ENCODE measurements at regions not wholly inside any gene's neighbourhood (a gene's known extent, or its start where the extent isn't known, plus 50 kb on each side); places are given as distances from the start of the nearest gene placed in this dataset.

DNA sequence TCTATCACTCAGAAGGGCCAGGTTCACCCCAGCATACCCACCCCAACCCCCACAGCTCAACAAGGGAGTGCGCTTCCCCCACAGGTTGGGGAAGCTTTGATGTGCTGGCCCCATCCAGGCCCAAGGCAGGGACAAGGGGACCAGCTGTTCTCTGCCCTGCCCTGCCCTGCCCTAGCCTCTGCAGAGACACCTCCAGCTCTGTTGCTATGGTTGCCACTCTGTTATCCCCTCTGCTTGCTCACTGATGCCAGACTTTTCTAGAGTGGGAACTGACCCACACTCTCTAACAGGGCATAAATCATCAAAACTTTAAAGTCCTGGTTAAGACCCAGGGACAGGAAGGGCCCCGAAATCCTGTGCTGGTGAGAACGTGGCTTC, 50.4 kb upstream of the ENPP7 start:
- in situ Hi-C loops (cut with HindIII; ENCODE audit: low pct_unique_long_range_greater_than_20kb, low sequenced_read_pairs): no loop called here
- no peak for DNase-seq (ENCODE audit: low read depth, low spot score)

DNA sequence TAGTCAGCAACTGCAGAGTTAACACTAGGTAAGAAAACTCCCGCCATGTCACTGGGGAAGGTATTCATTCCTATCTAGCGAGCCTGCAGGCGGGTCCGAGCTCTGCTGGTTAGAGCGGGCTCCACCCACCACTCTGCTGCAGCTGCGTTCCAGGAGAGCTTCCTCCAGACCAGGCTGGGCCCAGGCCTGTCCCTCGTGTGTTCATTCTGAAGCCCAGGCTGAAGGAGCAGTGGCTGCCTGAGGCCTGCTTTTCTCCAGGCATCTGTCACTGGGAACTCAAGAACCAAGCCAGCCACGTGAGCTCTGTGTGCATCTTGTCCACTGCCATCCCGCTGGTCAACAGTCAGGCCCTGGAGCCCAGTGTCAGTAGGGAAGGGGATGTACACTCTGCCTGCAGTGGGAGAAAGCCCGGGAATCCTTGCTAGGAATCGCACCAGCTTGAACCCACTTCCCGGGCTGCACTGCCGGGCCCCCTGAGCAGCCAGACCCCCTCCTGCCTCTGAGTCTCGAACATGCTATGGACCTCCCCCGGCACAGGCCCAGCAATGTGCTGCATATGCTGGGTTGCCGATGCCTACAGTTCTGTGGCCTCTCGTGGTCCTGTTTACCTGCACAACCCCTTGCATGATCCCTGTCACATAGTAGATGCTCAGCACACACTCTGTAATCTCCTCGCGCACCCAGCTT, 51.0 kb upstream of the ENPP7 start:
- no peak for DNase-seq (ENCODE audit: low read depth, low spot score)
- in situ Hi-C loops (cut with HindIII; ENCODE audit: low pct_unique_long_range_greater_than_20kb, low sequenced_read_pairs): no loop called here

DNA sequence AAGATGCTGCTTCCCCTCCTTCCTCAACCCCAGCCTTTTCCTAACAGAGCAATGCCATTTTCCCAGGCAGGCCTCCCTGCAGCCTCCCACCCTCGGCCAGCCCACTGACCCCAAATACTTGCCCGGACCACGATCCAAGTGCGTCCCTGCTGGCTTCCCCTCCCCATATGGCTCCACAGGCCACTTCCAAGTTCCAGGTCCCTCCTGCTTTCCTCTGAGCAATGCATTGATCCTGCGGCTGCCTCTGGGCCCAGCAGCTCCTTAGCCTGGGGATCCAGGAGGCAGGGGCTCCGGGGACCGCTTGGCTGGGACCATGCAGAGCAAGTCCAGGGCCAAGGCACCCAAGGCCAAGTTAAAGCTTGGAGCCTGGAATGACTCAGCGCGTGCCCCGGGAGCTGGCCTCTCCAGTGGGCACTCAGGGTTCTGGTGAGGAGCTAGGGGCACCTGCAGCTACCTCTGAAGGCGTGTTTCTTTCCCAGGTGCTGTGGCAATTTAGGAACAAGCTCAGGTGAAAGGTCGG, 51.9 kb upstream of the ENPP7 start:
- in situ Hi-C loops (cut with HindIII; ENCODE audit: low pct_unique_long_range_greater_than_20kb, low sequenced_read_pairs): no loop called here
- DNase-seq (ENCODE audit: low read depth, low spot score): no peak

DNA sequence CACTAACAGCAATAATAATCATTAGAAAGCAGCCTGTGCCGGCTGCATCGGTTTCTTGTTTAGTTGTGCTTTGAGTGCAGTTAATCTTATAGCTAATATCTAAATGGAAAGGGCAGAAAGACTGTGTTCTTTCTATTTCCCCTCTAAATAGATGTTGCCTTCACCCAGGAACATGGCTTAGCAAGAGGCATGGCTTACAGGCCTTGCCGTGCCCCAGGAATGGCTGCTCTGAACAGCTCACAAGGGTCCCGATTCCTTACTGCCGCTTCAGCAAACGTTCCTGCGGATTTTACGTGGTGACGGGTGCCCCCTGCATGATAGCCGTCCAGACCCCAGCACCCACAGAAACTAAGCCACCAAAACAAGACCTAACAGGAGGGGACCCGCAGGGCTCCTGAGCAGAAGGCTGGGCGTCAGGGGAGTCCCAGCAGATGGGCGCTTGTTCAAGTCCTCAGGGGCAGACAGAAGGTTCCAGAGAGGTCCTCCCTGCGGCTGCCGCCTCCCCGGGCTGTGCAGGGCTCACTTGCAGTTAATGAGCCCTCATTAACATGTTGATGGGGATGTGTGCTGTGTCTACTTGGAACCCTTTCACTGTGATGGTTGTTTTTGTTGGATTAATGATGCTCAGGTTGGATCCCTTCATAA, 52.5 kb upstream of the ENPP7 start:
- in situ Hi-C loops (cut with HindIII; ENCODE audit: low pct_unique_long_range_greater_than_20kb, low sequenced_read_pairs): no loop called here
- no peak for DNase-seq (ENCODE audit: low read depth, low spot score)

DNA sequence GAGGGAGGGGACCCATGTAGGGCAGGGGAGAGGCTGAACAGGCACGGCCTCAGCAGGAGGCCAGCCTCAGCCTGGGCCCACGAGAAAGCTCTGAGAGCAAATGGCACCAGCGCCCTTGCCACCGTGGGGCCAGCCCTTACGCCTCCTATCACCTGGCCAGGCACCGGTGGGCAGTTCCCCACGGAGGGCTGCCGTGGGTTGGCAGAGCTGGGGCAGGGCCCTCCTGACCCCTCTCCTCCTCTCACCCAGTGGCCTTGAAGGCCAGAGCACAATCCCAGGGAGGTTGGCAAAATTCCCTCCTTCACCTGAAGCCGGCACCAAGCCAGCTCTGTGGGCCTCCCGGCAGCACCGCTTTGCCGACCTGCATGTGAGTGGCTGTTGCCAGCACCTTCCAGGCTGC, 53.1 kb upstream of the ENPP7 start:
- in situ Hi-C loops (cut with HindIII; ENCODE audit: low pct_unique_long_range_greater_than_20kb, low sequenced_read_pairs): no loop called here
- DNase-seq (ENCODE audit: low read depth, low spot score): no peak

DNA sequence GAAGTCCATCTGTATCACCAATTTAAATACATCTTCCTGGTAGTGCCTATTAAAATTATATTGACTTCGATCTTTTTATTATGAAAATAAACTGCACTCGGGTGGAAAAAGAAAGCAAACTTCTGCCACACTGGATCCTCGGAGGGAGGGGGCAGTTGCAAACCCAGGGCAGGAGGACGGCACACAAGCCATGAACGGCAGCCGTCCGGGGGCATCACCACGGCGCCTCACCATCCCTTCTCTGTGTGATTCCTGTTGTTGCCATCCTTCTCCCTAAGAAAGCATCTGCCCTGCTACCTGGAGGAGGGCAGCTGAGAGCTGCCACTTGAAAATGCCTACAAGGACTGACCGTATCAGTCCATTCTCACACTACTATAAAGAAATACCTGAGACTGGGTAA, 53.9 kb upstream of the ENPP7 start:
- no peak for DNase-seq (ENCODE audit: low read depth, low spot score)
- in situ Hi-C loops (cut with HindIII; ENCODE audit: low pct_unique_long_range_greater_than_20kb, low sequenced_read_pairs): no loop called here

DNA sequence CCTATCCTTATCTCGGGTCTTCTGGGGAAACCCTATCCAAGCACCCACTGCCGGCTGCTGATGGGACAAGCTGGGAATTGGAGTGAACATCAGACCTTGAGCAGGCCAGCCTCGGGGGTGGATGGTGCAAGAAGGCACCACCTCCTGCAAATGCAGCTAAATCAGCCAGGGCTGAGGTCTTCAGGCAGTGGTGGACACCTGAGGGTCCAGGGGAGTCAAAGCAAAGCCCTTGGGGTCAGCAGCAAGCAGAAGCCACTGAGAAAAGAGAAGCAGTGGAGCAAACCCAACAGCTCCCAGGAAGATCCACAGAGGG, 55.4 kb upstream of the ENPP7 start:
- in situ Hi-C loops (cut with HindIII; ENCODE audit: low pct_unique_long_range_greater_than_20kb, low sequenced_read_pairs): no loop called here
- no peak for DNase-seq (ENCODE audit: low read depth, low spot score)

DNA sequence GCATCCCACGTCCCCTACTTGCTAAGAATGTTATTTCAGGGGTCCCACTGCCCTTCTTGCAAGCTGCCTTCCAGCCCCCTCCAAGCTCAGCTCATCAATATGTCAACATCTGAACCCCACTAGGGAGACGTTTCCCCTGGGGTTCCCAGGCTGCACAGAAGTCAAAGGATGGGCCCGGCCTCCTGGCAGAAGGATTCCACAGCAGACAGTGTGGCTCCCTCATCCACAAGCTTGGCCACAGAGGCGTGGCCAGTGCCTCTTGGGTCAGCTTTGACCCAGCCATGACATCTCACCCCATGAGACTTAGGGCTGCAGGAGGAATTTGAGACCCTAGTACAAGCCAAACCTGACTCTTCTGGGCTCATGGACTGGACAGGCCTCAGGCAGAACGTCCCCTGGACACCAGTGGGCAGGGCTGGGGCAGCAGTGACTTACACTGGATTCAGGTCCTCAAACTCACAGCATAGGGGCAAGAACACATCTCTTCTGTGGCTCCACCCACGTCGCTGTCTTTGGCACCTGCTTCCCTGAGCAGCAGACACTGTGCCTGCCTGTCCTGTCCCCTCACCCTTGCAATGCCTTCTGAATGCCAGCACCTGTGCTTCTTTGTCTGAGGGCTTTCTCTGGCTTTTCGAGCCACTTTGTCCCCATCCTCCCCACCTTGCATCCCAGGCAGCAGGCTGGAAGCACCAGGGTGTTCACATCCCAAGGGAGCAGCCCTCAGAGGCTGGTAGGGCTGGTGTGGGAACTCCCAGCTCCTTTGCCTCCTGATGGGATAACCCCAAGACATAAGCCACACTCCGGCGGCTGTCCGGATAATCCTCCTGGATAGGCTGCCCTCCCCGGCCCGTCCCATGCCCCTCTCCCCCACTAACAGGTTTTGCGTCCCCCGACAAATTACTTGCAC, 56.0 kb upstream of the ENPP7 start:
- in situ Hi-C loops (cut with HindIII; ENCODE audit: low pct_unique_long_range_greater_than_20kb, low sequenced_read_pairs): loop anchor here (25.0 kb wide), 2 partner anchors 112 to 487 kb away; no protein-coding TSS in a partner anchor
- DNase-seq (ENCODE audit: low read depth, low spot score): no peak

DNA sequence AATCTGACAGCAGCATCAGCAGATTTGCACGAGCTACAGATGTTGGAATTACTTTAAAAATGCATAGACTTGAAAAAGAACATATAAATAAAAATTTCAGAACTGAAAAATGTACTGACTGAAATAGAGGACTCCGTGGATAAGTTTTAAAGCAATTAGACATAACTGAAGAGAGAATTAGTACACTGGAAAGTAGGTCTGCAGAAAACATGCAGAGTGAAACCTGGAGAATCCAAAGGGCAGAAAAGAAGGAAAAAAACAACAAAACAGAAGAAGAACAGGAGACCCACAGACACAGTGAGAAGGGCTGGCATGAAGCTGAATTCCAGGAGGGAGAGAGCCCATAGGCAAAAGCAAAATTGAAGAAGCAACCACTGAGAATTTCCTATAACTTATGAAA, 57.2 kb upstream of the ENPP7 start:
- in situ Hi-C loops (cut with HindIII; ENCODE audit: low pct_unique_long_range_greater_than_20kb, low sequenced_read_pairs): loop anchor here (25.0 kb wide), 2 partner anchors 111 to 486 kb away; no protein-coding TSS in a partner anchor
- DNase-seq (ENCODE audit: low read depth, low spot score): no peak

DNA sequence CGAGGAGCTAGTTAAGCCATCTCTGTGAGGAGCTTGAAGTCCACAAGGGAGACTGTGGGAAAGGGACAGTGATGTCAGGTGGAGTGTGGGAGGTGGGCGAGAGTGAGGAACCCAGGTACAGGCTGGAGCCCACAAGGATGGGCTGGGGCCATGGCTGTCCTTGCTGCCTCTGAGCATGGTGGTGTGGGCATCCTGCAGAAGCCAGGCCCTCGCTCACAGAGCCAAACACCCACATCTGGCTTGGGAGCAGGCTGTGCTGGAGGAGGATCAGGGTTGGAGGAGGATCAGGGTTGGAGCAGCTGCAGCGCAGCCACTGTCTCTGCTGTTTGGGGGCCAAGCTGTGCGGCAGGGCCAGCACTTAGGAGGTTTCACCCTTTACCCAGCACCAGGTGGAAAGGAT, 58.2 kb upstream of the ENPP7 start:
- in situ Hi-C loops (cut with HindIII; ENCODE audit: low pct_unique_long_range_greater_than_20kb, low sequenced_read_pairs): loop anchor here (25.0 kb wide), 2 partner anchors 110 to 485 kb away; no protein-coding TSS in a partner anchor
- DNase-seq (ENCODE audit: low read depth, low spot score): no peak

DNA sequence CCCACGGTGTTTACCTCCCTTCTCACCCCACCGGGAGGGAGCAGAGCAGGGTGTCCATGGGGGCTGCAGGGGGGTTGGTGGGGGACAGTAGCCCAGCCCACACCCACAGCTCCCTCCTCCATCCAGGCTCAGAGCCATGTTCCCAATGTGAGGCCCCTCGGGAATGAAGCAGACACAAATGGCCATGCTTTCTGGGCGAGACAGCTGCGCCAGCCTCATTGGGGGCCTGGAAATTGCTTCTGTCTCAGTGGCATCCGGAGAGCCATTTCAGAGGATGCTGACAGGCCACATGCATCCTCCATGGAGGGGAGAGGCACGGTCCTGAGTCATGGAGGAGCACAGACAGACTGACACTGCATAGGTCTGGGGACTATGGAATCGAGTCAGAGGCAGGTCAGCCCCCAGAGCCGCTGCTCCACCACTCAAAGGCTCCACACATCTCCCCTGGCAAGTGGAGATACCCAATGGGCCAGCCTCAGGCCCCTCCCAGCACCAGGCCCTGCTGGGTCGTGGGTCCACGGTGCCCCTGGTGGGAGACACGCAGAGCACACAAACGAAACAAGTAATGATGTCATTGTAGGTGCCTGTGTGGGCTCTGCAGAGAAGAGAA, 59.6 kb upstream of the ENPP7 start:
- DNase-seq (ENCODE audit: low read depth, low spot score): no peak
- in situ Hi-C loops (cut with HindIII; ENCODE audit: low pct_unique_long_range_greater_than_20kb, low sequenced_read_pairs): loop anchor here (25.0 kb wide), 2 partner anchors 109 to 484 kb away; no protein-coding TSS in a partner anchor

DNA sequence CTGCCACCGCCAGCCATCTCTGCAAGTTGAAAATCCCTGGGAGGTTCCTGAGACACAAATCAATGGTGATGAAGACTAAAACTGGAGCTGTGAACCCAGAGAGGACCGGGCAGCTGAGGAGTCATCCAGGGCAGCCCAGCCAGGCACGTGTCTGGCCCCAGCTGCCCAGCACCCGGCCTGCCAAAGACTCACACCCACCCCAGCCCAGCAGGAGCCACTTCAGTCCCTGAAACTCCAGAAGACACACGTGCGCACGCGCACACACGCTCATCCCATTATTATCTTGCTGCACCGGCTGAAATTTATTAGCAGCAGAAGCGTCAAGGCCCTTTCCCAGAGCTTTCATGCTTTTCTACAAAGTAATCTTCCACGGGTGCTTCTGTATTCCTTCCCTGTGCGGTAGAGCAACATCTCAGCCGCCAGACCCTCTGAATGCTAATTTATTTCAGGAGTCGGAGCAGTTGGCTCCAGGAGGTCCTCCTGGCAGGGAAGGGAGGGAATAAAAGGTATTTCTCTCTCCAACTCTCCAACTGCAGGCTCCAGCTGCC, 59.8 kb upstream of the RBFOX3 start:
- DNase-seq (ENCODE audit: low read depth, low spot score): no peak
- in situ Hi-C loops (cut with HindIII; ENCODE audit: low pct_unique_long_range_greater_than_20kb, low sequenced_read_pairs): loop anchor here (25.0 kb wide), 2 partner anchors 108 to 483 kb away; no protein-coding TSS in a partner anchor

DNA sequence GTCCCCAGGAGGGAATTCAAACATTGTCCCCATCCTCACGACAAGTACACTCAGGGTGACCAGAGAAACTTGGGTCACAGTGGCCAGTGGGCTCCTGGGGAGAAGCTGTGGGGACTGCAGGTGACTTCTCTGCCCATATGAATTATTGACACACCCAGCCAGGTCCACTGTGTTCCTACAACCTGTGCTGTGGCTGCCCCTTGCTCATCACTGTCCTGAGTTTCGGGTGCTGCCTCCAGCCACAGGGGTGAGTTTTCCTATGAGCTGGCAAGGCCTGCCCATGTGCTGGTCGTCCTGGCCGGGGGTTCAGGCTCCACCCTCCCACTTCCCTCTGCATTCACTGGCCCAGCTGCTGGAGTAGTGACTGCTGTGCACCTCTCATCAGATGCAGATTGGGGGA, 59.0 kb upstream of the RBFOX3 start:
- in situ Hi-C loops (cut with HindIII; ENCODE audit: low pct_unique_long_range_greater_than_20kb, low sequenced_read_pairs): loop anchor here (25.0 kb wide), 2 partner anchors 108 to 483 kb away; no protein-coding TSS in a partner anchor
- no peak for DNase-seq (ENCODE audit: low read depth, low spot score)

DNA sequence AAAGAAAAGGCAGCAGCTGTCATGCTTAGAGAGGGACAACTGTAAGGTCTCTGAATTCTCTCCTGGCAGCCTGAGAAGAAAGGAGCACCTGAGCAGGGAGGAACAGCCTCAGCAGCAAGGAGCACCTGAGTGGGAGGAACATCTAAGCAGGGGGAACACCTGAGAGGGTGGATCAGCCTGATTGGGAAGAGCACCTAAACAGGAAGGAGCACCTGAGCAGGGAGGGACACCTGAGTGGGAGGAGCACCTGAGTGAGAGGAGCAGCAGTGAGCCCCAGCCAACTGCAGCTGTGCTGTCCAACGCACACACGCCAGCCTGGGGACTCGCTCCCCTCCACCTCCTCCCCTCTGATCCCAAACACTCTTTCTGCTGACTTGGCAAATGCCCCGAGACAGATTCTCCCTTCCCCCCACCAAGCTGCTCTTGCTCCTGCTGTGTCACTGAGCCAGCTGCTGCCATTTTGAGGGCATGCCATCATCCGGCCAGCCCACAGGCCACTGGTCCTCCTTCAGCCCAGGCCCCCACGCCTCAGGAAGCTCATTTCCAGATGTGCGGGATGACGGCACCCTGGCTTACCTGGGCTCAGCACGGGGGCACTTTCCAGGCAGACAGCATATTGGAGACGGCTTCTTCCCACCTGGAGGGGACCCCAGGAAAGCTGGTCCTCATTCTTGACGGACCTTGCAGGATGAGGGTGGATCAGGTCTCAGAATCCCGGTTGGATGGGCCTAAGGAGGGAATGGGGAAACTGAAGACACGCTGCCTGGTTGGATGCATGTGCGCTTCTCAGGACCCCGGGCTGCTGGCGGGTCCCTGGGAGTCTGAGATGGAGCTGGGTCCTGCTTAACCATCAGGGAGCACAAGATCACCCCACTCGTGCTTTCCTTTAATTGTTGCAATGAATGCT, 57.7 kb upstream of the RBFOX3 start:
- in situ Hi-C loops (cut with HindIII; ENCODE audit: low pct_unique_long_range_greater_than_20kb, low sequenced_read_pairs): loop anchor here (25.0 kb wide), 2 partner anchors 106 to 481 kb away; no protein-coding TSS in a partner anchor
- DNase-seq (ENCODE audit: low read depth, low spot score): no peak

DNA sequence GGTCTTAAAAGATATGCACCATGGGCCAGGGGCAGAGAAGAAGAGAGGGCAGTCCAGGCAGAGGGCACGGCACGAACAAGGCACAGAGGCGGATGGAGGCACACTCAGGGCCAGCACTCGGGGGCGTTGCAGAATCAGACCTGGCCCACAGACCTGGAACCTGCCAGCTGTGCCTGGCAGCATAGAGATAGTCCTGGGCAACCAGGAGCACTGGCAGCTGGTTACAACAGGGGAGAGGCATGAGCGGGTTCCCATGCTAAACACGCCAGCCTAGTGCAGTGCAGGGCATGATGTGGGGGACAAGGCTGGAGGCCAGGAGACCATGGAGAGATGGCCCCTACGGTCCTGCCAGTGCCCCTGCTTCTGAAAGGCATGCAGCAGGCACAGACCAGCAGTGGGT, 56.9 kb upstream of the RBFOX3 start:
- no peak for DNase-seq (ENCODE audit: low read depth, low spot score)
- in situ Hi-C loops (cut with HindIII; ENCODE audit: low pct_unique_long_range_greater_than_20kb, low sequenced_read_pairs): loop anchor here (25.0 kb wide), 2 partner anchors 105 to 480 kb away; no protein-coding TSS in a partner anchor

DNA sequence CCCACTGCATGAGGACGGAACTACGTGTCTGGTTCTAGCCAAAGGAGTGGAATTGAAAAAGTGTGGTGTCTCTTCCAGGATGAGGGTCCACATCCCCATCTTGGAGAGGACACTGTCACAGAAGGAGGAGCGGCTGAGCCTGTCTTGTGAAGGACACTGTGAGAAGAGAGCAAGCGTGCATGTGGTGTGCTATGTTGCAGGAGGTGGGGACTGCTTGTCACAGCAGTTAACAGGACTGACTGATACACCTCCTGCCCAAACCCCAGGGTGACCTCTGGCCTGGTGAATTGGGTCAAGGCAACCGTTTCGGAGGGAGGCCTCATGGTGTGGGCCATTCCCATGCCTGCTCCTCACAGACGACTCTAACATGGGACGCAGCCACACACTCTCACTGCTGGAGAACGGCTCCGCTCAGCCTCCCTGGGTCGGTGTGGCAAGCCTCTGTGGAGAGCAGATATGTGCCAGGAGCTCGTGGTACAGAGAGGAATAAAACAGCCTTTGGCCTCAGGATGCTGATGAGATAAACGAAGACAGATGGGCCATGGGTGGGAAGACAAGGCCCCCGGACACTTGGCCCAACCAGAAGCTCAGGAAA, 56.4 kb upstream of the RBFOX3 start:
- in situ Hi-C loops (cut with HindIII; ENCODE audit: low pct_unique_long_range_greater_than_20kb, low sequenced_read_pairs): loop anchor here (25.0 kb wide), 2 partner anchors 105 to 480 kb away; no protein-coding TSS in a partner anchor
- no peak for DNase-seq (ENCODE audit: low read depth, low spot score)
